ENCODE measurements at regions not wholly inside any gene's neighbourhood (a gene's known extent, or its start where the extent isn't known, plus 50 kb on each side); places are given as distances from the start of the nearest gene placed in this dataset.

- no peak for TF ChIP-seq POLR2A (IDR thresholded peaks at IDR 0.05; ENCODE audit: low read depth, low read length)
- no peak for TF ChIP-seq SPI1 (IDR thresholded peaks at IDR 0.05; ENCODE audit: low read depth, low read length)
- no peak for TF ChIP-seq TAF1 (IDR thresholded peaks at IDR 0.05; ENCODE audit: low read depth, low read length)
- TF ChIP-seq POLR2AphosphoS5 (IDR thresholded peaks at IDR 0.05; ENCODE audit: low read depth, low read length): no peak
- TF ChIP-seq POU2F2 (IDR thresholded peaks at IDR 0.05; ENCODE audit: low read depth, low read length): no peak
- no peak for TF ChIP-seq PAX5 (IDR thresholded peaks at IDR 0.05; ENCODE audit: insufficient read depth, low read length, severe bottlenecking)
- no peak for FAIRE-seq
- DNase-seq (ENCODE audit: insufficient read length, low spot score): no peak
These were observed 203.9 kb upstream of the PRDM1 start for GRCh38 chr6:105882121-105882803.

DNA sequence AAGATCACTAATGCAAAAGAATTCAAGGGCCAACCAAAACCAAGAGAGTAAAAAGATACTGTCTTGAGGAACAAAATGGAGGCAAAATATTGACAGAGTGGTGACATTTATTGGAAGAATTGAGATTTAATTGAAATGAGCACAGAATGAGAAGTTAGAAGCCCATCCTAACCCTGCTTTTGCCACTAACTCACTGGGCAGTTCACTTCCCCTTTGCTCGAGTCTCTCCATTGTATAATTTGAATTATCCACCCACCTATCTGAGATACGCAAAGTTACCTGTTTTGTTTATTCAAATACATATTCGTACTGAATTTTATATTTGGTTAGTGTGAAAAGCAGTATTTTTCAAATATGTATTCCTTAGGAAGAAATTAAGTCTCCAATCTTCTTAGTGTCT lies 204.5 kb upstream of the PRDM1 start:
- TF ChIP-seq PAX5 (IDR thresholded peaks at IDR 0.05; ENCODE audit: insufficient read depth, low read length, severe bottlenecking) (no peak), POU2F2 (IDR thresholded peaks at IDR 0.05; ENCODE audit: low read depth, low read length) (no peak), POLR2A (IDR thresholded peaks at IDR 0.05; ENCODE audit: low read depth, low read length) (no peak), SPI1 (IDR thresholded peaks at IDR 0.05; ENCODE audit: low read depth, low read length) (no peak), POLR2AphosphoS5 (IDR thresholded peaks at IDR 0.05; ENCODE audit: low read depth, low read length) (no peak), TAF1 (IDR thresholded peaks at IDR 0.05; ENCODE audit: low read depth, low read length) (no peak)
- no peak for FAIRE-seq
- DNase-seq (ENCODE audit: insufficient read length, low spot score): no peak

GRCh38 chr6:105880030-105880492 lies 206.1 kb upstream of the PRDM1 start:
- TF ChIP-seq SPI1 (IDR thresholded peaks at IDR 0.05; ENCODE audit: low read depth, low read length) (no peak), PAX5 (IDR thresholded peaks at IDR 0.05; ENCODE audit: insufficient read depth, low read length, severe bottlenecking) (no peak), TAF1 (IDR thresholded peaks at IDR 0.05; ENCODE audit: low read depth, low read length) (no peak), POLR2AphosphoS5 (IDR thresholded peaks at IDR 0.05; ENCODE audit: low read depth, low read length) (no peak), POLR2A (IDR thresholded peaks at IDR 0.05; ENCODE audit: low read depth, low read length) (no peak), POU2F2 (IDR thresholded peaks at IDR 0.05; ENCODE audit: low read depth, low read length) (no peak)
- FAIRE-seq (no peak), DNase-seq (ENCODE audit: insufficient read length, low spot score) (no peak)

GRCh38 chr6:105879146-105879545 lies 207.0 kb upstream of the PRDM1 start:
- FAIRE-seq (no peak), DNase-seq (ENCODE audit: insufficient read length, low spot score) (no peak)
- TF ChIP-seq POU2F2 (IDR thresholded peaks at IDR 0.05; ENCODE audit: low read depth, low read length) (no peak), PAX5 (IDR thresholded peaks at IDR 0.05; ENCODE audit: insufficient read depth, low read length, severe bottlenecking) (no peak), POLR2AphosphoS5 (IDR thresholded peaks at IDR 0.05; ENCODE audit: low read depth, low read length) (no peak), TAF1 (IDR thresholded peaks at IDR 0.05; ENCODE audit: low read depth, low read length) (no peak), SPI1 (IDR thresholded peaks at IDR 0.05; ENCODE audit: low read depth, low read length) (no peak), POLR2A (IDR thresholded peaks at IDR 0.05; ENCODE audit: low read depth, low read length) (no peak)

DNA sequence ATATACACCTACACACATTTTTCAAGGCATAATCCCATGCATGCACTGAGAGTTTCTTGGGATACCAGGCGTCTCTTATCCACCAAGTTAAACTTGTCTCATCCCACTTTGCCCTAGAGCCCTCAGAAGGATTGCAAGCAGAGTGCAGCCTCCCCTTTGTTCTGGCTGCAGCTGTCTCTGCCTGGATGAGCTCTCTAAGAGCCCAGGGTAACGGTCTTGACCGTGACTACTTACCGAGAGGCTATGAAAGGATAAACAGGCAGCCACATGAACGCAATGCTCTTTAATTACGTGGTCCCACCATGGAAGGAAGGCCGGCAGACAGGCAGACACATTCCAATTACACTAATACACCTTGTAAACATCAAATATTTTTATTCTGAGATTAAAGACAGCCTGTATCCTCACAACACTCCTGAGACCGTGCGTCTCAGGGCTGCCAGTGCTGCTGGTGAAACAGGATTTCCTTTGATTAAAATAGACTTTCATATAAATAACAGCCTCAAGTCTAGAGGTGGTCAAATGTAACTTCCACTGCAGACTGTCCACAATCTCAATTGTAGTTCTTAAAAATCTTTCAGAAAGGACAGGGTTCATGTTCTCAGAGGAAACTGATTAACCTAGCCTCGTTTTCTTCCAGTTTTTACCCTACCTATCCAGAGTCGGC lies 210.0 kb upstream of the PRDM1 start:
- no peak for TF ChIP-seq POU2F2 (IDR thresholded peaks at IDR 0.05; ENCODE audit: low read depth, low read length)
- TF ChIP-seq SPI1 (IDR thresholded peaks at IDR 0.05; ENCODE audit: low read depth, low read length): no peak
- no peak for TF ChIP-seq POLR2A (IDR thresholded peaks at IDR 0.05; ENCODE audit: low read depth, low read length)
- no peak for TF ChIP-seq TAF1 (IDR thresholded peaks at IDR 0.05; ENCODE audit: low read depth, low read length)
- TF ChIP-seq POLR2AphosphoS5 (IDR thresholded peaks at IDR 0.05; ENCODE audit: low read depth, low read length): no peak
- no peak for TF ChIP-seq PAX5 (IDR thresholded peaks at IDR 0.05; ENCODE audit: insufficient read depth, low read length, severe bottlenecking)
- no peak for DNase-seq (ENCODE audit: insufficient read length, low spot score)
- FAIRE-seq: no peak

- no peak for TF ChIP-seq SPI1 (IDR thresholded peaks at IDR 0.05; ENCODE audit: low read depth, low read length)
- FAIRE-seq: no peak
- DNase-seq (ENCODE audit: insufficient read length, low spot score): no peak
These were observed 211.1 kb upstream of the PRDM1 start for GRCh38 chr6:105874835-105875626.

- TF ChIP-seq PAX5 (IDR thresholded peaks at IDR 0.05; ENCODE audit: insufficient read depth, low read length, severe bottlenecking) (no peak), POLR2AphosphoS5 (IDR thresholded peaks at IDR 0.05; ENCODE audit: low read depth, low read length) (no peak), TAF1 (IDR thresholded peaks at IDR 0.05; ENCODE audit: low read depth, low read length) (no peak), SPI1 (IDR thresholded peaks at IDR 0.05; ENCODE audit: low read depth, low read length) (no peak), POU2F2 (IDR thresholded peaks at IDR 0.05; ENCODE audit: low read depth, low read length) (no peak), POLR2A (IDR thresholded peaks at IDR 0.05; ENCODE audit: low read depth, low read length) (no peak)
These were observed 212.3 kb upstream of the PRDM1 start for GRCh38 chr6:105873799-105874198.

DNA sequence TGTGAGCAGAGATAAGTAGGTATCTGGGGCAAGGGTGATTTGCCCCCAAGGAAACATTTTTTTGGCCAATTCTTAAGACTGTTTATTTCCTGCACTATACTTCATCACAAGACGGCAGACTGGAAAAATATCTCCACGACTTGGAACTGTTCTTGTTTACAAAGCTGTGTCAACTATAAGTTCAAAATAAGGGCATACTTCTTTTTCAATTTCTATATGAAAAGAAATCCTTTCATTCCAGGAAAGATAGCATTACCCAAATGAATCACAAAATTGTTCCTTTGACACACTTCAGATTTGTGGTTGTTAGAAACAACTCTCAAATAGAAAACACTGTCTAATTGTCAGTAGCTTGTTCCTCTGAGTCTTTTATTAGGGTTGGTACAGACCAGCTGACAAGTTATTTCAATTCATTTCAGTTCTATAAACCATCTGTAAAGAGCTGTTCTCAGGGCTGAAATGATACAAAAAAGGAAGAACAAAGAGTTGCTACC lies 212.9 kb upstream of the PRDM1 start:
- DNase-seq (ENCODE audit: insufficient read length, low spot score) (no peak), FAIRE-seq (no peak)
- TF ChIP-seq TAF1 (IDR thresholded peaks at IDR 0.05; ENCODE audit: low read depth, low read length) (no peak), PAX5 (IDR thresholded peaks at IDR 0.05; ENCODE audit: insufficient read depth, low read length, severe bottlenecking) (no peak), SPI1 (IDR thresholded peaks at IDR 0.05; ENCODE audit: low read depth, low read length) (no peak), POU2F2 (IDR thresholded peaks at IDR 0.05; ENCODE audit: low read depth, low read length) (no peak), POLR2AphosphoS5 (IDR thresholded peaks at IDR 0.05; ENCODE audit: low read depth, low read length) (no peak), POLR2A (IDR thresholded peaks at IDR 0.05; ENCODE audit: low read depth, low read length) (no peak)

More at GRCh38 chr6:105873799-105874198, 212.3 kb upstream of the PRDM1 start:
- no peak for DNase-seq (ENCODE audit: insufficient read length, low spot score)
- no peak for FAIRE-seq

- DNase-seq (ENCODE audit: insufficient read length, low spot score): no peak
- no peak for TF ChIP-seq SPI1 (IDR thresholded peaks at IDR 0.05; ENCODE audit: low read depth, low read length)
These were observed 213.9 kb upstream of the PRDM1 start for GRCh38 chr6:105872249-105872648.

More at GRCh38 chr6:105872249-105872648, 213.9 kb upstream of the PRDM1 start:
- no peak for FAIRE-seq

Data from GM12891 (cell line).